ENCODE measurements at regions not wholly inside any gene's neighbourhood (a gene's known extent, or its start where the extent isn't known, plus 50 kb on each side); places are given as distances from the start of the nearest gene placed in this dataset.

GRCh38 chr1:206419783-206420182 lies 50.5 kb upstream of the IKBKE start (continued):
- TF ChIP-seq GABPA (IDR thresholded peaks at IDR 0.05 in 1 of 2, conservative IDR thresholded peaks at IDR 0.05 in 1 of 2) (no peak), MAX (IDR thresholded peaks at IDR 0.05) (no peak), HNF4A (conservative IDR thresholded peaks at IDR 0.05) (no peak), FOXA2 (IDR thresholded peaks at IDR 0.05) (no peak), ZBTB33 (IDR thresholded peaks at IDR 0.05) (no peak), RXRA (IDR thresholded peaks at IDR 0.05) (no peak), SP1 (IDR thresholded peaks at IDR 0.05) (no peak)

- Histone ChIP-seq H3K36me3 (ENCODE audit: control insufficient read depth in 4 of 4, insufficient read depth in 3 of 4, low read depth in 1 of 4, low read length in 3 of 4) (peaks cover 1 to 25% (median 12%) of the 10 kb centered on the region in 4 donors), H3K27me3 (ENCODE audit: control insufficient read depth in 4 of 4, insufficient read depth in 4 of 4, low read length in 3 of 4) (no peaks in the 10 kb centered on the region), H3K4me3 (ENCODE audit: low read depth in 1 of 3, low read length in 3 of 3) (no peak overlapping the region), H3K9ac (ENCODE audit: low read depth in 1 of 2, low read length in 2 of 2) (no peak overlapping the region), H3K4me1 (ENCODE audit: control insufficient read depth in 4 of 4, insufficient read depth in 4 of 4, low read length in 3 of 4) (no peaks in the 10 kb centered on the region), H3K27ac (ENCODE audit: low read depth in 1 of 2, low read length in 2 of 2) (no peak overlapping the region), H3K9me3 (ENCODE audit: control insufficient read depth in 4 of 4, low read length in 3 of 4) (no peaks in the 10 kb centered on the region)
- TF ChIP-seq ATF3 (IDR thresholded peaks at IDR 0.05) (no peak), MAX (IDR thresholded peaks at IDR 0.05) (no peak), CTCF (IDR thresholded peaks at IDR 0.05; ENCODE audit: low read depth, low read length, missing input control) (no peak), NR2F2 (IDR thresholded peaks at IDR 0.05) (no peak), RAD21 (IDR thresholded peaks at IDR 0.05) (no peak), EGR1 (IDR thresholded peaks at IDR 0.05; ENCODE audit: low read depth in 2 of 2) (no peak), RXRA (IDR thresholded peaks at IDR 0.05) (no peak), SP1 (IDR thresholded peaks at IDR 0.05) (no peak), HNF4G (IDR thresholded peaks at IDR 0.05) (no peak), JUND (IDR thresholded peaks at IDR 0.05) (no peak), TAF1 (conservative IDR thresholded peaks at IDR 0.05) (no peak), FOXA2 (IDR thresholded peaks at IDR 0.05) (no peak), FOXA1 (IDR thresholded peaks at IDR 0.05) (no peak), YY1 (IDR thresholded peaks at IDR 0.05) (no peak), HNF4A (conservative IDR thresholded peaks at IDR 0.05) (no peak), GABPA (IDR thresholded peaks at IDR 0.05 in 1 of 2, conservative IDR thresholded peaks at IDR 0.05 in 1 of 2) (no peak), ZBTB33 (IDR thresholded peaks at IDR 0.05) (no peak), REST (IDR thresholded peaks at IDR 0.05) (no peak)
- 78% methylated on average over 4 of the region's 4 CpGs for WGBS
- DNase-seq (ENCODE audit: low spot score) = no peak
Observed at GRCh38 chr1:206420471-206420870, 49.8 kb upstream of the IKBKE start.

Data from liver (tissue), 8 donors.